PC-3 (cell line): ENCODE measurements at regions not wholly inside any gene's neighbourhood (a gene's known extent, or its start where the extent isn't known, plus 50 kb on each side); places are given as distances from the start of the nearest gene placed in this dataset.

Experiments used
- ATAC-seq: fragments of 200-7000 bp; cut with Tn5 transposase; 2 replicates; pipeline ENCODE4 v1.9.1; 2020; ENCODE audit warnings: mild to moderate bottlenecking, moderate library complexity
- BruUV-seq: library from RNA; stranded (reverse); fragments of 400-500 nt; replicated peaks from 2 replicates; lab custom pipeline; 2021; lab: Mats Ljungman, UMichigan
- CTCF ChIA-PET: fragments of 300-600 bp; sonication (Branson Sonifier 250); formaldehyde crosslinking; loops from one replicate; lab custom pipeline; 2022; ENCODE audit warnings: antibody characterized with exemption; lab: Charles Lee
- POLR2A ChIA-PET: fragments of 300-600 bp; sonication (Branson Sonifier 250); formaldehyde crosslinking; loops from one replicate; lab custom pipeline; 2022; ENCODE audit warnings: antibody characterized with exemption; ENCODE audit not compliant: unreplicated experiment; lab: Charles Lee
- DNase-seq: peaks from one replicate; pipeline ENCODE4 v3.0.0-alpha.2; 2015
- H2AFZ ChIP-seq: fragments of 300-600 bp; sonication (generic); 2 replicates; pipeline ENCODE4 v1.6.0; 2016; ENCODE audit warnings: antibody characterized with exemption, low read length
- H3F3A ChIP-seq: fragments of 300-600 bp; sonication (generic); one replicate; pipeline ENCODE4 v1.6.0; 2017; ENCODE audit warnings: antibody characterized with exemption, low read length, control low read depth, mild to moderate bottlenecking; ENCODE audit not compliant: unreplicated experiment
- H3K27ac ChIP-seq: fragments of 300-600 bp; sonication (generic); 2 replicates; pipeline ENCODE4 v1.5.1; 2016; ENCODE audit warnings: mild to moderate bottlenecking, low read length
- H3K27me3 ChIP-seq: fragments of 300-600 bp; sonication (generic); 2 replicates; pipeline ENCODE4 v1.6.1; 2016; ENCODE audit warnings: low read length, mixed read lengths
- H3K36me3 ChIP-seq: fragments of 300-600 bp; sonication (generic); 2 replicates; pipeline ENCODE4 v1.6.1; 2016; ENCODE audit warnings: low read depth, mixed run types, low read length, mixed read lengths
- H3K4me1 ChIP-seq: fragments of 300-600 bp; sonication (generic); 2 replicates; pipeline ENCODE4 v1.5.1; 2016; ENCODE audit warnings: low read length; ENCODE audit not compliant: insufficient read depth
- H3K4me2 ChIP-seq: fragments of 300-600 bp; sonication (generic); 2 replicates; pipeline ENCODE4 v1.6.0; 2016; ENCODE audit warnings: low read length
- H3K4me3 ChIP-seq: fragments of 300-600 bp; sonication (generic); 2 replicates; pipeline ENCODE4 v1.5.1; 2016; ENCODE audit warnings: mild to moderate bottlenecking, low read length, mixed read lengths
- H3K79me2 ChIP-seq: fragments of 300-600 bp; sonication (generic); 2 replicates; pipeline ENCODE4 v1.6.1; 2017; ENCODE audit warnings: low read length, mixed read lengths
- H3K9ac ChIP-seq: fragments of 300-600 bp; sonication (generic); 2 replicates; pipeline ENCODE4 v1.6.0; 2016; ENCODE audit warnings: mild to moderate bottlenecking, low read length
- H3K9me2 ChIP-seq: fragments of 300-600 bp; sonication (generic); replicated peaks from 2 replicates; pipeline ENCODE4 v1.6.1; 2016; ENCODE audit warnings: mixed run types, low read length, mixed read lengths
- H3K9me3 ChIP-seq: fragments of 300-600 bp; sonication (generic); 2 replicates; pipeline ENCODE4 v1.6.1; 2016; ENCODE audit warnings: low read length, mixed read lengths
- H4K20me1 ChIP-seq: fragments of 300-600 bp; sonication (generic); 2 replicates; pipeline ENCODE4 v1.6.1; 2016; ENCODE audit warnings: low read length, mixed read lengths
- CTCF ChIP-seq: fragments of 300-600 bp; sonication (generic); conservative IDR thresholded peaks from 2 replicates; pipeline ENCODE4 v1.5.1; 2017; ENCODE audit warnings: antibody characterized with exemption, low read depth, mild to moderate bottlenecking, low read length
- EZH2 ChIP-seq: fragments of 300-600 bp; sonication (generic); IDR thresholded peaks from one replicate; pipeline ENCODE4 v1.6.1; 2017; ENCODE audit warnings: antibody characterized with exemption, mild to moderate bottlenecking, low read length; ENCODE audit not compliant: unreplicated experiment
- EZH2phosphoT487 ChIP-seq: fragments of 300-600 bp; sonication (generic); IDR thresholded peaks from 2 replicates; pipeline ENCODE4 v1.6.1; 2018; ENCODE audit warnings: mild to moderate bottlenecking, antibody characterized with exemption, low read length, borderline replicate concordance
- intact Hi-C: fragments of 100-400 bp; cut with micrococcal nuclease; formaldehyde crosslinking; loops from 2 replicates; pipeline ENCODE4 v1.9.0; 2023

- Histone ChIP-seq H3K9ac (no peak overlapping the region), H3K79me2 (no peaks in the 10 kb centered on the region), H3F3A (no peaks in the 10 kb centered on the region), H3K4me3 (no peak overlapping the region), H2AFZ (no peak overlapping the region), H3K4me1 (no peaks in the 10 kb centered on the region), H3K9me2 (no peaks in the 10 kb centered on the region), H3K4me2 (no peak overlapping the region), H3K27ac (no peak overlapping the region), H3K9me3 (no peaks in the 10 kb centered on the region), H3K36me3 (no peaks in the 10 kb centered on the region), H4K20me1 (no peaks in the 10 kb centered on the region), H3K27me3 (no peaks in the 10 kb centered on the region)
- no peak for DNase-seq
- intact Hi-C loops, result no loop called here
- no peak for TF ChIP-seq EZH2
- TF ChIP-seq EZH2phosphoT487, result no peak
- TF ChIP-seq CTCF, result peak; percentile 37; the same call in 1 of the 2 replicates
- ATAC-seq, result no peak
- no TSS peak for BruUV-seq
- POLR2A ChIA-PET, result no interaction called here
- CTCF ChIA-PET, result interaction anchor here (0.9 kb wide), 1 partner anchor 77 kb away, joined by 5 read pairs; no protein-coding TSS in a partner anchor
Observed at GRCh38 chr6:156359912-156360311, 417.3 kb upstream of the ARID1B start.

GRCh38 chr6:156352861-156353260 lies 424.3 kb upstream of the ARID1B start:
- ATAC-seq (no peak), DNase-seq (no peak)
- Histone ChIP-seq H3K27me3 (peaks cover 30% of the 10 kb centered on the region), H3K27ac (no peak overlapping the region), H4K20me1 (no peaks in the 10 kb centered on the region), H3K36me3 (no peaks in the 10 kb centered on the region), H2AFZ (no peak overlapping the region), H3K4me2 (no peak overlapping the region), H3K9ac (no peak overlapping the region), H3F3A (no peaks in the 10 kb centered on the region), H3K4me3 (no peak overlapping the region), H3K9me3 (no peaks in the 10 kb centered on the region), H3K9me2 (no peaks in the 10 kb centered on the region), H3K4me1 (no peaks in the 10 kb centered on the region), H3K79me2 (no peaks in the 10 kb centered on the region)
- BruUV-seq, result no TSS peak
- POLR2A ChIA-PET, result no interaction called here
- no peak for TF ChIP-seq CTCF
- no peak for TF ChIP-seq EZH2phosphoT487
- no peak for TF ChIP-seq EZH2
- intact Hi-C loops, result no loop called here
- CTCF ChIA-PET, result no interaction called here

GRCh38 chr6:156351346-156351966 lies 425.7 kb upstream of the ARID1B start:
- H3K9me3 ChIP-seq, result no peaks in the 10 kb centered on the region
- no TSS peak for BruUV-seq

More at GRCh38 chr6:156351346-156351966, 425.7 kb upstream of the ARID1B start:
- Histone ChIP-seq H3K79me2 (no peaks in the 10 kb centered on the region), H3K4me2 (no peak overlapping the region), H3K27ac (no peak overlapping the region), H4K20me1 (no peaks in the 10 kb centered on the region), H3F3A (no peaks in the 10 kb centered on the region), H3K4me3 (no peak overlapping the region), H3K36me3 (no peaks in the 10 kb centered on the region), H3K4me1 (no peaks in the 10 kb centered on the region), H3K9me2 (no peaks in the 10 kb centered on the region), H3K27me3 (peaks cover 30% of the 10 kb centered on the region), H3K9ac (no peak overlapping the region), H2AFZ (no peak overlapping the region)
- ATAC-seq (no peak), DNase-seq (no peak)
- intact Hi-C loops, result no loop called here
- ChIA-PET CTCF (no interaction called here), POLR2A (no interaction called here)
- TF ChIP-seq EZH2phosphoT487, result no peak
- no peak for TF ChIP-seq EZH2
- TF ChIP-seq CTCF, result no peak
